ENCODE measurements at regions not wholly inside any gene's neighbourhood (a gene's known extent, or its start where the extent isn't known, plus 50 kb on each side); places are given as distances from the start of the nearest gene placed in this dataset.

DNA sequence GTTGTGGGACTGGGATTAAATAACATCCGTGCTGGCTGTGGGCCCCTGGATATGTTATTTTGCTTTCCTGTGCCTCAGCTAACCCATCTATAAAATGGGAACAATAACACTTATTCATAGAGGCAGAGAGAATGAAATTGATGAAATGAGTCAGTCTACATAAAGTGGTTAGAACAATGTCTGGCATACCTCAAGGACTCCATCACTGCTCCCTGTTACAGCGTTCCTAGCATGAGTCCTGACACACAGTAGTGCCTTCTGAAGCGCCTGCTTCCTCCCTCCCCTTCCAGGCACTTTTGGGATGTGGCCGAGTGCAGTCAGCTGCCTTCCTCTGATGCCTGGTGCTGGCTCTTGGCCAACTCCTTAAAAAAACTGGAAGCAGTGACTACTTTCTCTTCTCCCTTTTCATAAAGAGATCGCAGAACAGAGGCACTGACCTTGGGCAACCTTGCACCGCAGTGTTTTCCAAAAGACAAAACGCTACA, 108.4 kb upstream of the ZMIZ1 start:
- peak; percentile 35 for DNase-seq

DNA sequence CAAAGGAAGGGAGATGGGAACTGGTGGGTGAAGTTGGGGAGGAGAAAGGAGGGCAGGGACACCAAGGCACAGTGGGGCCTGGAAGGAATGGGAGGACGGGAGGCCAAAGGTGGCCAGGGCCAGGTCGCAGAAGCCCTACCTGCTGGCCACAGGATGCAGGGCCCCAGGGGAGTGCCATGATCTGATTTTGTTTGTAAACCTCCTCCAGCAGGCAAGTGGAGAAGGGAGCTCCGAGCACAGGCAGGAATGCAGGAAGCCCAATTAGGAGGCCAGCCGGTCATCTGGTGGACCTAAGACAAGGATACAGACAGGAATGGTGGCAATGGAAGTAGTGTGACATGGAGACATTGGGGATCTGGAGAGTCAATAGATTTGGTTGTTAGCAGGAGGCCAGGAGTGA, 107.0 kb upstream of the ZMIZ1 start:
- no peak for DNase-seq

DNA sequence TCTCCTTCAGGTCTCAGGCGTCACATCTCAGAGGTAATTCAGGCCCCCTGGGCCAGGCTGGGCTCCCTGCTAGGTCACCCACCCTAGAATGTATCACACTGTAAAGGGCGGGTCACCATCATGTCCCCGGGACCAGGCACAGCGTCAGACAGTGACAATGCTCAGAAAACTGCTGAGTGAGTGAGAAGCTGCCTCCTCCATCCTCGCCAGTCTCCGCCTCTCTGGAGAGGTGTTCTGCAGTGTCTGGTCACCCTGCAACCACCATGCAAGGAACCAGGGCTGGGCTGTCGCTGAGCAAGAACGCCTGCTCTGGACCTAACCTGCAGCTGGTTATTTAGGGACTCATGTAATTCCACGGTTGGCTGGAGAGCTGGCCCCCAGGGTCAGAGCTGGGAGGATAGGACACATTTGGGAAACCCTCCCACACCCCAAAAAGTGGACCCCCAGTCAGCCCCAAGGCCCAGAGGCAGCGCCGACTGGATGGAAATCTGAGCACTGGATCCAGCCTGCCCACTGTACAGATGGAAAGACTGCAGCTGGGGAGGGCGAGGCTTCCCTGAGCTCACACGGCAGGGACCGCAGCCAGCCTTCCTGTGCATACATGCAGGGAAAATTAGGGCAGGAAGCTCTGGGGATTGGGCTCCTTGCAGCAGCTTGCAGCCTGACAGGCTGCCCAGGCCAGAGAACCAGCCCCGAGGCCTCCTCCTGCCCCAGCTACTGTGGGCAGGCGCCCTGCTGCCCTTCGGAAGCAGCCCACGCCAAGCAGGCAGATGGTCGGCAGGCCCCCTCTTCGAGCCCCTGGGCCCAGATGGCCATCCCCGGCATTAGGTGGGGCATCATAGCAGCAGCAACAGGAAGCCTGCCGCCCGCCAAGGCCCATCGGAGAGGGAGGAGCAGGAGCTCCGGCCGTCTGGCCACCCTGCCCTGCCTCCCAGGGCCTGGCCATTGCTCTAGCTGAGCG, 105.4 kb upstream of the ZMIZ1 start:
- DNase-seq = no peak

DNA sequence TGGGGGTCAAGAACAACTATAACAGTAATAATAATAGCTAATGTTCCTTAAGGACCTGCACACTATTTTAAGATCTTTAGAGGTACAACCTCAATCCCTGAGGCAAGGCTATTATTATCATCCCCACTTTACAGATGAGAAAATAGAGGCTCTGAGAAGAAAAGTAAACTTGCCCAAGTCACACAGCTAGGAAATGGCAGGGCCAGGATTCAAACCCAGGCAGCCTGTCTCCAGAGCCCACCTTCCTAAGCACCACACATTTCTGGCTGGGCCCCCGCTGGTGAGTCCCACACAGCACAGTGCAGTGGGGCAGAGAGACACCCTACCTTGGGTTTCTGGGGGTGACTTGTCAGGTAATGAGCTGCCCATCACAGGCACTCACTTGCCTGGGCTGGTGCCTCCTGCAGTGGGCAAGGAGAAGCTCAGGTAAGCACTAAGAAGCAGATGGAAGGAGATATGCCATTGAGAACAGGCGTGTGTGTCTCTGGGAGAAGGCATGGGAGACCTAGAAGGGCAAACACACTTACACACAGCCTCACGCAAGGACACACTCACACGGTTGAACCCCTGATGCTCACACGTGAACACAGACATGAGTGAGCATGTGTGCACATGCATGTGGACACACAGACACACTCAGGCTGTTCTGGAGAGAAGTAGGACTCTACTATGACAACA, 104.4 kb upstream of the ZMIZ1 start:
- DNase-seq = no peak

DNA sequence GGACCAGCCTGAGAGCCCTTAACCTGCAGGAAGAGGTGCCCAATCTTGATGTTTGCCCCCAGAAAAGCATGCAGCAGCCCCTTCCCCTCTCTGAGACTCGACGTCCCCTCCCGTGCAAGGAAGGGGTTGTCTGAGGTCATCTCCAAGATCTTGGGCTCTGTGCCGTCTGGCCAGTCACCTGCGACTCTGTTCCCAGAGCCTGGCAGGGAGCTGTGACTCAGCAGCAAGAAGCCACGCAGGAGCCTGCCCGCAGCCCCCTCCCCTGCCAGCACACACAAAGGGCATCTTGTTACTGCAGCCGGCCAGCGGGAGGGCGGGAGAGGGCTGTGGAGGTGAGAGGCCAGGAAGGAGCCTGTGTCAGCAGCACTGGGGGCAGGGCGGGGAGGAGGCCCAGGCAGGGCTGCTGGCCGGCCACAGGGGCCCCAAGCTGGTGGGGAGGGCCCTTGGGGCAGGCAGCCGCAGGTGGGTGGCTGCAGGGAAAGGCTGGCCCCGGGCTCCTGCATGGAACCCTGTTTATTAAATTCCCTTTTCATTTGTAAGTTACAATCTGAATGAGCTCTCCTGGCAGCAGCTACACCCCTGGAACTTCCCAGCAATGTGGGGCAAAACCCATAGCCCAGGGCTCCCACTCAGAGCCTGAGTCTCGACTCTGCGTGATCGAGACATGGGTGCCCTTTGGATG, 103.7 kb upstream of the ZMIZ1 start:
- no peak for DNase-seq

DNA sequence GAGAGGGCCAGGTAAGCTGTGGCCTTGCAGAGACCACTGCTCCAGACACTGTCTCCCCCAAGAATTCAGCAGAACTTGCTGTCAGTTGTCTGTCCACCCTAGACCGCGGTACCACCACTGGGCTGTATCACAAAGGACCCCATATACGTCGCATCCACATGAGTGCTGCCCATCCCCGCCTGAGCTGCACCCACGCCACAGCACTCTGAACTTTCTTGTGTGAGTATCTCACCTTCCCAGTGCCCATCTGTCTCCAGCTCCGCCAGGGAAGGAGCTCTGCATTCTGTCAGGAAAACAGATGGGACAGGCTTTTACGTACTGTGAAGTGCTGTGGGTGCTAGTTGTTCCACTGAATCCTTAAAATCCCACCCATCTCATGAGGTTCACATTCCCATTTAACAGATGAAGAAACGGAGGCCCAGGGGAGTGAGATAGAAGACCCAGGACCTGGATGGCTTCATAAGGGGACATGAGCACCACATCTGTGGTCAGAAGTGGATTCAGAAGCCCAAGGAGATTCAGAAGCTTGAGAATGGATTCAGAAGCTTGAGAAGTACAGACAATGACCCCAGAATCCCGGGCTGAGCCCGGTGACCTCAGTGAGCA, 102.5 kb upstream of the ZMIZ1 start:
- no peak for DNase-seq

DNA sequence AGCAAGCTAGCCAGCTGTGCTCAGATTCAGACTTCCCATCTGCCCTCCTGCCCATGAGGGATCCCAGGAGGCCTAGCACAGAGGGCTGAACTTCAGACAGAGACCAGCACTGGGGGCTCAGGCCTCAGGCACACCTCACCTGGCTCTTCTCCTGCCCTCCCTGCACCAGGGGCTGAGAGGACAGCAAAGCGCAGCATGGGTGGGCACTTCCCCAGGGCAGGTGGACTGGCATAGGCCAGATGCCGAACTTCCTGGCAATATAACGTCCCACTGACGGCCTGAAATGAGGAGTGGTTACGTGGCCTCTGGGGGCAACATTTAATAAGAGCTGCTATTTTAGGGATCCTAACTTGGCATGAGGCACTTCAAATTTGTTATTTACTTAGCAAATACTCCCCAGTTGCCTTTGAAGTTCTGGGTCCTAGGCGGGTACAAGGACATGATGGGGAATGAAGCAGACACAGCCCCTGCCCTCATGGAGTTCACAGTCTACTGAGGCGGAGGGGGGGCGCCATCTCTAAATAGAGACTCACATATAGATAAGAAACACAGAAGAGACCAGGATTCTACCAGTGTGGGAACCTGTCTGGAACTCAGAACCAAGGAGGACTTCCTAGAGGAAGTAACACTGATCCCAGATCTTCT, 101.8 kb upstream of the ZMIZ1 start:
- DNase-seq = no peak

DNA sequence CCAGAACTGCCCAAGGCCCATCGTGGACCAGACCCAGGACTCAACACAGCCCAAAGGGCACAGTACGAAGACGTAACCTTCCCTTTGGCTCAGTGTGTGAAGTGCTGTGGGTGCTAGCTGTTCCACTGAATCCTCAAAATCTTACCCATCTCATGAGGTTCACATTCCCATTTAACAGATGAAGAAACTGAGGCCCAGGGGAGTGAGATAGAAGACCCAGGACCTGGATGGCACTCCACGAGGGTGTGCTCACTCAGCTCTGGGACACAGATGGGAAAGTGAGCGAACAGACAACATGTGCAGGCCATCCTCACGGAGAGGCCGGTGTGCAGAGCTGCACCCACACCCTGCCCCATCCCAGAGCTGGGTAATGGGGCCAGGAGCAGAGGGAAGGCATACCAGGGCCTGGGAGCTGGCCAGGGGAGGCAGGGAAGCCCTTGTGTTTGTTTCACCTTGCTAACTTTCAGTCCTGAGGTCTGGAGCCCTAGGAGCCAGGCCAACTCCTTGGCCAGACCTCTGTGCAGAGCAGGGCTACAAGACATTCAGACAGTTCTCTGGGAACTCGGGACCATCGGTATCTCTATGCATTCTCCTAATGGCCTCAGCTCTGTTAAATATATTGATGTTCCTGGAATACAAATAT, 100.3 kb upstream of the ZMIZ1 start:
- DNase-seq = no peak

DNA sequence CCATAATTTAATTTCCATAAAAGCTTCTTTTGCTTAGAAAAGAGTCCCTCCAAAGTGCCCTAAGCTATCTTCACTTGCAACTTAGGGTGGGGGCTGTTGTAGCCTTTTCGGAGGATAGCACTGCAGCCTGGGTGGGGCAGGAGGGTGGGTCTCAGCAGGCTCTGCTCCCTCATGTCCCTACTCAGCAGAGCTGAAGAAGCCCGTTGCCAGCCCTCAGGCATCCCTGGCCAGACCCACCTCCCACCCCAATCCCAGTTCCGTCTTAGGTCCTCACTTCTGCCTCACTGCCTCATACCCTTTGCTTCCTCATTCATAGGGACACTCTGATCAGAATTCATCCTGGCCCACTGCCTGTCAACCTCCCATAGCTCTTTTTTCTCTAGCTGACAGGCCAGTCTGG, 99.8 kb upstream of the ZMIZ1 start:
- no peak for DNase-seq

DNA sequence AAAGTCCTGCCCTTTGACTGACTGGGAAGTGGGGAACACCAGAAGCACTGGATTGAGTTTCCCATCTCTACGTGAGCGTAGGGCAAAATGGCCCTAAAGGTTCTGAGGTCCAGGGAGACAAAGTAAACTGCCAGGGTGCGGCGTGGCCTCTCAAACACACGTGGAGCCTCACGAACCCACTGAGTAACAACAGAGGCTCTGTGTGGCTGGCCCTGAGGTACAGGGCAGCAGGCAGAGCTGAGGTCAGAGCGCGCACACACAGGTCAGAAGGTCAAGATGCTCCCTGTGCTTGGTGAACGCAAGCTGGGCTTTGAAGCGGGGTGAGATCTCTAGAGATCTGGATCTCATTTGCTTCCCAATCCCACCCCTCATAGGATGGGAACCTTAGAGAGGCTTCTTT, 99.0 kb upstream of the ZMIZ1 start:
- DNase-seq = no peak

DNA sequence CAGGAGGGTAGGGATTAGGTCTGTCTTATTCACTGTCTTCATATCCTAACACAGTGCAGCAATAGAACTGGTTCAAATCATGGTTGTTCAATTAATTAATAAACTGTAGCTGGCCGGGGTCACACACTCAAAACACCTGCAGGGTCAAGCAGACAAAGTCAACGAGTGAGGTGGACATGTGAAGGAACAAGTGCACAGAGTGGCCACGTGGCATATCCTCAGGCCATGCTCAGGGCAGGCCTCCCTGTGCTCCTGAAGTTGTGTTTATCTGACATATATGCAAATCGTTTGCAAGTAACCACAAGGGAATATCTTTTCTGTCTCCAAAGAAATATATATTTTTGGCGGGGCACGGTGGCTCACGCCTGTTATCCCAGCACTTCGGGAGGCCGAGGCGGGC, 98.5 kb upstream of the ZMIZ1 start:
- DNase-seq = no peak

DNA sequence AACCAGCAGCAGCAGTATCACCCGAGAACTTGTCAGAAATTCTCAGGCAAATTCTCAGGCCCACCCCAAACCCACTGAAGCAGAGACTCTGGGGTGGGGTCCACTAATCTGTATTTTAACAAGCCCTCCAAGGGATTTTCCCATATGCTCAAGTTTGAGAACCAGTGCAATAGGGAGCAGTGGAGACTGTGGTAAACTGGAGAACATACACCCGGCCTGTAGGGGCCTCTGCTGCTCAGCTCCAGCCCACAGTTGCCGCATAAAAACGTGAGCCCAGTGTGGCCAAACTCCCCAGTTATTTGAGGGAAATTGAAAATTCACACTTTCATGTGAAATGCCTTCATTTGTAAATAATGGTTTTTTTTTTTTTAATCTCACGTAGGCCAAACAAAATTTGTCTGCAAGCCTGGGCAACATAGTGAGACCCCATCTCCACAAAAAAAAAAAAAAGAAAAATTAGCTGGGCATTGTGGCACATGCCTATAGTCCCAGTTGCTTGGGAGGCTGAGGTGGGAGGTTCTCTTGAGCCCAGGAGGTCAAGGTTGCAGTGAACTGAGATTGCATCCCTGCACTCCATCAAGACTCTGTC, 97.6 kb upstream of the ZMIZ1 start:
- no peak for DNase-seq

DNA sequence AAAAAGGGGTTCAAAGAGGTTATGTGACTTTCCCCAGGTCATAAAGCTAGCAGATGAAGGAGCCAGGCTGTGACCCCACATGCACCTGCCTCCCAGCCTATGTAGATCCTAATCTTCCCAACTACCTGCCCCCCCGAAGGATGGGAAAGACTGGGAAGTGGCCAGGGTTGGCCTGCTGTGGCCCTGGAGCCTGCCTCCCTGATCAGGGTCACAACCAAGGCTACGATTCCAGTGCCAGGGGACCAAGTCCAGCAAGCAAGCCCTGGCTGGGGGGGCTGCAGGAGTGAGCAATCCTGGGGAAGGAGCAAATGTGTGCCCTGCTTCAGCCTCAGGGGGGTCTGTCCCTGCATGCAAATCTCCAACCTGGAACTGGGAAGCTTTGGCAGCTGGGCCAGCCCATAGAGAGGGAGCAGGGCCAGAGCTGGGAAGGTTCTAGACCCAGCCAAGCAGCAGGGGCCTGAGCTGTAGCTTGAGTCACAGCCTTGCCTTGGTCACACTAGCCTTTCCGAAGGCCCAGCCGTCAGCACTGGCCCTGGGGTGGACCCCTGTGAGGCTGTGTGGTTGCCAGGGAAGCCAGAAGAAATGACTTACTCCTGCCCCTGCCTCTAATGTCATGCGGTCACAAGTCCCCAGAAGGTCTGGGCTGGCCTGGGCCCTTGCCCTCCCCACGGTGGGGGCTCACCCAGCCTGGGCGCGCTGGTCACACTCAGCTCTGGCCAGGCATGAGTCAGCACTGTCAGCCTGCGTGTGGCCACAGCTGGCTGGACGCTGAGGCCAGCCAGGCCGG, 96.4 kb upstream of the ZMIZ1 start:
- no peak for DNase-seq

DNA sequence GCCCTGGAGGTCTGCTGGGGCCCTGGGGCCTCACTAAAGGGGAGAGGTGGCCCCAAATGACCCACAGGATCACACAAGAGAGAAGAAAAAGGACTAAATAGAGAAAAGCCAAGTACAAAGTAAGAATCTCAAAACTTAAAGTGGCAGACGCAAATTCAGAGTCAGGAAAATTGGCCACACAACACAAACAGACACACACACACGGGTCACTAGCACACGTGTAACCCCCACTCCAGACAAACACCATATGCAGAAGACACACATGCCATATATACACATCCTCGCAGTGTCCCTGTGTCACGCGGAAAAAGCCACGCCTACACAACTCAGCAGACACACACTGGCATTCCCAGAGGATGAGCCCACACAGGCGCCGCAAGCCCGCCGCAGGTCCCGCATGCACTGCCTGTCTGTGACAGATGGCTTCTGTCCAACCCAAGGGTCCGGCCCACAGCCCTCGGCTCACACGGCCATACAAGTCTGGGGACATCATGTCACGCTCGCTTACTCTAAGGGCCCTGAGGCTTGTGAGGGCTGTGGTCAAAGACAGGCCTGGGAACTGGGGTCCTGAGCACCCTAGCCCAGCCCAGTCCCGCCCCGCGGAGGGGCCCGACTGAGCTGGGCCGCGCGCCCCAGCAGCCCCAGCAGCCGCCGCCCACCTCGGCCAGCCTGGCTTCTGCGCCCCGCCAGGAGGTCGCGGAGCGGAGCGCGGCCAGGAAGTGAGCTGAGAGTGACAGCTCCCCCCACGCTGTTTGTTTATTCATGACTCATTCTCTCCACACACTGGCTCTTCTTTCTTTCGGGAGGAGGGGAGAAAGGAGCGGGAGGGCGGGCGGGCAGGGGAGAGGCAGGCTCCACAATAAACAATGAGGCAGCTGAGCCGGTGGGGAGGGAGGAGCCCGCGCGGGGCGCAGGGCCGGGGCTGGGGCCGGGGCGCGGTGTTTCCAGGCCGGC, 95.5 kb upstream of the ZMIZ1 start:
- peak; percentile 72 for DNase-seq

DNA sequence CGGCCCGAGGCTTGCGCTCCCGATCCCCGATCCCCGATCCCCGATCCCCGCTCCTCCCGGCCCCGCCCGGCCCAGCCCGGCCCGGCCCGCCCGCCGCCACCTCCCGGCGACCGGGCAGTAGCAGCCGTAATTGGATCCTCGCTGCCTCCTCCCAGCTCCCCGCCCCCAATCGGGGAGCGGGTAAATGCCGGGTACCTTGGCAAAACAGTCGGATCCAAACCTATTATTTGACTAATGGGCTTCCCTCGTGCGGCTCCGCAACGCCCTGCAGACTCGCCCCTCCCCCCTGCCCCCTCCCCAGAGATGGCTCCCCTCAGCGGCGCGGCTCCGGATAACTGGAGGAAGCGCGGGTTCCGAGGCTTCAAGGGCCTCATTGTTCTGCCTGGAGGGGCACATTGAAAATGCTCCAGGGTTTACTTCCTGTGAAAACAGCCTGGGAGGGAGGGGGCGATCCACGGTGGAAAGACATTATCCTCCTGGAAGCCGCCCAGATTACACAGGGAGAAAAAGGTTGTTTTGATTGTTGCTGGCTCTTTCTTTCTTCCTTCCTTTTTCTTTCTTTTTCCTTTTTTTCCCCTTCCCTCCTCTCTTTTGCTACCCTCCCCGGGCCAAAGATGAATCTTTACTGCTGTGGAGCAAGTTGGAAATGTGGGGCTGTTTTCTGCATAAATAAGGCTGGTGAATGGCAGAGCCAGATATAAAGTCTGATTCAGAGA, 94.7 kb upstream of the ZMIZ1 start:
- DNase-seq = no peak

DNA sequence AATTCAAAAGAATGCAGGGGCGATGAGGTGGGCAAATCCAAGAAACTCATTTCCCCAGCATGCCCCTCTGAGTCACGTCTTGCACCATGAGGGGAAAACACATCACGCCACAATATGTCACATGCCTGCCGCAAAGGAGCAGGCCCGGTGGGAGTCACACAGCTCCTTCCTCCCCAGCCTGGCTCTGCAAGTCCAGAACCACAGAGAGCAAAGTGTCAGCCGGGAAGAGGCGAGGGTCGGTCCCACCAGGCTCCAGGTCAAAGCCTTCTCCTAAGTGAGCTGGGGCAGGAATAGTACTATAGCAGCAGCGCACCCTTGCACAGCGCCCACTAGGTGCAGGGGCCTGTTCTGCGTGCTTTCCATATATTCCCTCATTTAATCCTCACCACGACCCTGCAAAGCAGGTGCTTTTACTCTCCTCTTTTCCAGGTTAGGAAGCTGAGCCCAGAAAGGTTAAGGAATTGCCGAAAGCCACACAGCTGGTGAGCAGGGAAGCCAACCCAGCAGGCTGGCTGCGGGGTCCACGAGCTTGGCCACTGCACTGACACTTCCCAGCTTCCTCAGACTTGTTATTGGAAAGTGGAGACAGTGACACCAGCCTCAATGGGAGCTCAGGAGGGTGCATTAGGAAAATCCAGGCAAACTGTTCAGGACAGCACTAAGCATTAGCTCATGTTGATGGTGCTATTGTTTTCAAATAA, 94.0 kb upstream of the ZMIZ1 start:
- DNase-seq = peak; percentile 81

DNA sequence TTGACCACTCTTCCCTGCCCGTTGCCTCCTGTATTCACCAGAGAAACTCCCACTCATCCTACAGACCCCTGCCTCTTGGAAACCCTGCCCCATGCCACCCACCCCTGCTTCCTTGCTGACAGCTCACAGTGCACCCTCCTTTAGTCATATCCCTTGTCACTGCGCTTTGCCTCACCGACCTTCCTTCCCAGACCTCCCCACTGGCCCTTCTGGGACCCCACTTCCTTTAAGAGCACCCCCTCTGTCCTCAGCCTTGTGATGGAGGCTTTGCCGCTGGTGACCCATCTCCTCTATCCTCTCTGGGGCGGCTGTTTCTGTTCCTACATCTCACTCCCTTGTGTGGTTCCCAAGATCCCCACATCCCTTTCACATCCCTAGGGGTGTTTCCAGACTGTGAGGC, 92.8 kb upstream of the ZMIZ1 start:
- DNase-seq = no peak

Measured in CD4-positive, alpha-beta T cell treated with Interleukin-15 for 1 hour (primary cell).